ENCODE measurements at regions not wholly inside any gene's neighbourhood (a gene's known extent, or its start where the extent isn't known, plus 50 kb on each side); places are given as distances from the start of the nearest gene placed in this dataset.

GRCh38 chr4:189215574-189215973 is 725.1 kb upstream of the FRG1 start:
- TF ChIP-seq ZNF843 (tag by site-specific recombination; IDR thresholded peaks at IDR 0.05) (no peak), KLF8 (tag by site-specific recombination; IDR thresholded peaks at IDR 0.05) (no peak), ZNF670 (tag by site-specific recombination; IDR thresholded peaks at IDR 0.05; ENCODE audit: low read depth) (no peak), HIC1 (tag by site-specific recombination; IDR thresholded peaks at IDR 0.05) (no peak), MZF1 (tag by site-specific recombination; IDR thresholded peaks at IDR 0.05; ENCODE audit: borderline replicate concordance) (no peak), ZNF16 (tag by site-specific recombination; IDR thresholded peaks at IDR 0.05; ENCODE audit: low read depth) (no peak), ZNF654 (tag by site-specific recombination; IDR thresholded peaks at IDR 0.05; ENCODE audit: low read depth) (no peak), ZFP3 (tag by site-specific recombination; IDR thresholded peaks at IDR 0.05; ENCODE audit: low read depth) (no peak), PRDM2 (tag by site-specific recombination; IDR thresholded peaks at IDR 0.05; ENCODE audit: borderline replicate concordance) (no peak), ZNF777 (tag by site-specific recombination; IDR thresholded peaks at IDR 0.05; ENCODE audit: borderline replicate concordance) (no peak), ZFP41 (tag by site-specific recombination; IDR thresholded peaks at IDR 0.05; ENCODE audit: borderline replicate concordance) (no peak)
- TF ChIP-seq, protein P1, sequence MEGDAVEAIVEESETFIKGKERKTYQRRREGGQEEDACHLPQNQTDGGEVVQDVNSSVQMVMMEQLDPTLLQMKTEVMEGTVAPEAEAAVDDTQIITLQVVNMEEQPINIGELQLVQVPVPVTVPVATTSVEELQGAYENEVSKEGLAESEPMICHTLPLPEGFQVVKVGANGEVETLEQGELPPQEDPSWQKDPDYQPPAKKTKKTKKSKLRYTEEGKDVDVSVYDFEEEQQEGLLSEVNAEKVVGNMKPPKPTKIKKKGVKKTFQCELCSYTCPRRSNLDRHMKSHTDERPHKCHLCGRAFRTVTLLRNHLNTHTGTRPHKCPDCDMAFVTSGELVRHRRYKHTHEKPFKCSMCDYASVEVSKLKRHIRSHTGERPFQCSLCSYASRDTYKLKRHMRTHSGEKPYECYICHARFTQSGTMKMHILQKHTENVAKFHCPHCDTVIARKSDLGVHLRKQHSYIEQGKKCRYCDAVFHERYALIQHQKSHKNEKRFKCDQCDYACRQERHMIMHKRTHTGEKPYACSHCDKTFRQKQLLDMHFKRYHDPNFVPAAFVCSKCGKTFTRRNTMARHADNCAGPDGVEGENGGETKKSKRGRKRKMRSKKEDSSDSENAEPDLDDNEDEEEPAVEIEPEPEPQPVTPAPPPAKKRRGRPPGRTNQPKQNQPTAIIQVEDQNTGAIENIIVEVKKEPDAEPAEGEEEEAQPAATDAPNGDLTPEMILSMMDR (tag by site-specific recombination; IDR thresholded peaks at IDR 0.05): no peak
- TF ChIP-seq, protein P2, sequence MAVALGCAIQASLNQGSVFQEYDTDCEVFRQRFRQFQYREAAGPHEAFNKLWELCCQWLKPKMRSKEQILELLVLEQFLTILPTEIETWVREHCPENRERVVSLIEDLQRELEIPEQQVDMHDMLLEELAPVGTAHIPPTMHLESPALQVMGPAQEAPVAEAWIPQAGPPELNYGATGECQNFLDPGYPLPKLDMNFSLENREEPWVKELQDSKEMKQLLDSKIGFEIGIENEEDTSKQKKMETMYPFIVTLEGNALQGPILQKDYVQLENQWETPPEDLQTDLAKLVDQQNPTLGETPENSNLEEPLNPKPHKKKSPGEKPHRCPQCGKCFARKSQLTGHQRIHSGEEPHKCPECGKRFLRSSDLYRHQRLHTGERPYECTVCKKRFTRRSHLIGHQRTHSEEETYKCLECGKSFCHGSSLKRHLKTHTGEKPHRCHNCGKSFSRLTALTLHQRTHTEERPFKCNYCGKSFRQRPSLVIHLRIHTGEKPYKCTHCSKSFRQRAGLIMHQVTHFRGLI (tag by site-specific recombination; IDR thresholded peaks at IDR 0.05): no peak
